ES-I3 (cell line): ENCODE measurements at regions not wholly inside any gene's neighbourhood (a gene's known extent, or its start where the extent isn't known, plus 50 kb on each side); places are given as distances from the start of the nearest gene placed in this dataset.

ENCODE experiments used
- H3K36me3 ChIP-seq: 2 replicates; pipeline ENCODE4 v1.6.1; 2013; ENCODE audit warnings: mild to moderate bottlenecking, low read length, control low read depth, moderate library complexity; ENCODE audit not compliant: insufficient read depth
- H3K4me1 ChIP-seq: 2 replicates; pipeline ENCODE4 v1.6.1; 2013; ENCODE audit warnings: mild to moderate bottlenecking, control low read depth, low read length; ENCODE audit not compliant: insufficient read depth
- H3K9ac ChIP-seq: 2 replicates; pipeline ENCODE4 v1.6.1; 2013; ENCODE audit warnings: low read depth, mild to moderate bottlenecking, low read length, moderate library complexity
- H3K9me3 ChIP-seq: 2 replicates; pipeline ENCODE4 v1.6.1; 2013; ENCODE audit warnings: mild to moderate bottlenecking, low read length, moderate library complexity; ENCODE audit not compliant: control insufficient read depth, insufficient read depth

DNA sequence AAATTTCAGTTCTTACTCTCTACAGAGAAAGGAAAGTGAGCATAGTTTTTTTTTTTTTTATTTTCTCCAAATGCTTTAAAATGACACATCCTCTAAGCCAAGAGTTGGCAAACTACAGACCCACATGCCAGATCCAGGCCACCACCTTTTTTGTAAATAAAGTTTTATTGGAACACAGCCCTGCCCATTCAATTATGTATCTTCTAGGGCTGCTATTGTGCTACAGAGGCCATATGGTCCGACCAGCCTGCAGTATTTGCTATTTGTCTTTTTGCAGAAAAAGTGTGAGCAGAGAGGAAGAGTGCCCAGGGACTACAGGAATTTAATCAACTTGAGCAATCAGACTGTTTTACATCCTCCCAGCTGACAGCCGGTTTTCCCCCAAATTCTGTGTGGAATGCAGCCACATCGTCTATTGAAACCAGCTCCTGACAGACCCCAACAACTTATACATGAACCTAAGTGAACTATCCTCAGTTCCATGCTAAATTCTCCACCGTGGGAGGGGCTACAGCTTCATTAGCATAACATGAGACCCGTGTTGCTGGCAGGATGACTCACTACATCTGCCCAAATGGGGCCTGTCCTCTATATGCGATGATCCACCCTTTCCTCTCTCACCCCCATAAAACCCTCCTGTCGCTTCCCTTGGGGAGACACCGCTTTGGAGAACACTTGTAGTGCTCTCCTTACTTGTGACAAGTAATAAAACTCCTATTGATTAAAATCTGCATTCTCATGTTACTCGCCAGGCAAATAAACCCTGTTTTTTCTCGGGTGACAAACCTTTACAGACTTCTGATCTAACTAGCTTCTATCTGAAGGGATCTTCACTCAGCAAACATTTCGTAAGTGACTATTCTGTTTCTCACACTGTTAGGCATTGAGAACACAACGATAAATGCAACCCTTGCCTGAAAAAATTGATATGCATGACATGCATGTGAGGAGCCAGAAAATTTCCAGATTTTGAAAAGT is 149.4 kb upstream of the HS3ST3A1 start:
- H3K9ac ChIP-seq = peak overlapping the region; percentile 4; the same call in 1 of the 2 replicates
- peaks cover 31% of the 10 kb centered on the region for H3K4me1 ChIP-seq
- no peaks in the 10 kb centered on the region for H3K36me3 ChIP-seq
- peaks cover 3% of the 10 kb centered on the region for H3K9me3 ChIP-seq

DNA sequence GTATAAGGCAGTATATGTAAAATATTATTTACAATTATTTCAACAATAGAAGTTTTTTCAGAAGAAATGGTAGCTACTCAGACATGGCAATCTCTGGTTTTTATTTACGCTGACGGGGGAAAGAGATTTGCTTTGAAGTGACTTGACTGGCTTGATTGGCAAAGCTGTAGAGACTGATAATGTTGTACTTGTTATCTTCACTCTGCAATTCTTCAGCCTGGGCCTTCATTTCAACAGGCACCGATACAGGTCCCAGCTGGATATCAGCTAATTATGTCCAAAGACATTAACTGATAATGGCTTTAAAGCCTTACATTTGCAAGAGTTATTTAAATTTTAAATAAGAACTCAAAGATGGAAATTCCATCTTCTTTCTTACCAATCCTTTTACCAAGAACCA is 151.4 kb upstream of the HS3ST3A1 start:
- Histone ChIP-seq H3K9me3 (peaks cover 3% of the 10 kb centered on the region), H3K9ac (no peak overlapping the region), H3K4me1 (peaks cover 31% of the 10 kb centered on the region), H3K36me3 (no peaks in the 10 kb centered on the region)

DNA sequence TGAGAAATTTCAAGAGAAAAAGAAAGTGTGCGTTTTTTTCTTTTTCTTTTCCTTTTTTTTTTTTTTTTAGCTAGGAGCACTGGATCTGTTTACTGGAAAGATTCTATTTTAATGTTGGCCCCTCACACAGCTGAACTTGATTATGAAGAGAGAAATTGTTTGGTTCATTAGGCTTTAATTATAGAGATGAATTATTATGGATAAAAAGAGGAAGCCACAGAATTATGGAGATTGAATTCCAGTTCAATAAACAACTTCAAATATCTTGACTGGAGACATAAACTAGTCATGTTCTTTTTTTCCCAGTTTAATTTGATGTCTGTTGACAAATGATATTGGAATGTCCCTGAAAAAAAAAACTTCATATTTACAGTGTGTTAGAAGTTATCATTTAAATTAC is 152.0 kb upstream of the HS3ST3A1 start:
- Histone ChIP-seq H3K4me1 (peaks cover 31% of the 10 kb centered on the region), H3K36me3 (no peaks in the 10 kb centered on the region), H3K9ac (no peak overlapping the region), H3K9me3 (no peaks in the 10 kb centered on the region)

DNA sequence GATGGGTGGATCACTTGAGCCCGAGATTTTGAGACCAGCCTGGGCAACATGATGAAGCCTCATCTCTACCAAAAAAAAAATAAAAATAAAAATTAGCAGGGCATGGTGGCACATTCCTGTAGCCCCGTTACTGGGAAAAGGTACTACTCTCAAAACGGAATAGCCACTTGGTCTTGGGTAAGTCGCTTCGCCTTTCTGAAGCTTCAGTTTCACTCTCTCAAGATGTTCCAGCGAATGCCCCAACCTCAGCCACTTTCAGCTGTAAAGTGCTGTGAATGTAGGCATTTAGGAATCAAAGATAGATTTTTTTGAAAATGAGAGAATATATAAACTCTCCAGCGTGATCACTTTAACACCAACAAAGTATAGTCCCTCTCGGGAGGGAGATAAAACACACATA is 154.1 kb upstream of the HS3ST3A1 start:
- H3K9ac ChIP-seq = no peak overlapping the region
- H3K36me3 ChIP-seq = no peaks in the 10 kb centered on the region
- no peaks in the 10 kb centered on the region for H3K9me3 ChIP-seq
- H3K4me1 ChIP-seq = peaks cover 14% of the 10 kb centered on the region

DNA sequence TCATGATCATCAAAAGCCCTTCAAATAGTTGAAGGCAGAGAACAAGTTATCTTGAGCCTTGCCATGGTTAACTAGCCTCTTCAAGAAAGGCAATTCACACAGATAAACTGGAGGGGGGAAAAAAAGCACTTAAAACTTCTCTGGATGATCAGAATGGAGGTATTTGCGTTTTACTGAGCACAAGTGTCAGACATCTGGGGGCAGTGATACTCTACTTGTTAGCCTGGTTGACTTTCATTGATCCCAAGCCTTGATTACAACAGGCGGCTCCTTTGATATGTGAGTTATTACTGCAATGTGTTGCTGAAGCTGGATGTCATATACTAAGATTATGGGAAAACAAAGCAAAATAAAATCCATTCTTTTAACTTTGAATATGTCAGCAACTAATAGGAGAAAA is 155.0 kb upstream of the HS3ST3A1 start:
- Histone ChIP-seq H3K9ac (no peak overlapping the region), H3K4me1 (peaks cover 5% of the 10 kb centered on the region; the same call in 1 of the 2 replicates), H3K36me3 (no peaks in the 10 kb centered on the region), H3K9me3 (no peaks in the 10 kb centered on the region)

DNA sequence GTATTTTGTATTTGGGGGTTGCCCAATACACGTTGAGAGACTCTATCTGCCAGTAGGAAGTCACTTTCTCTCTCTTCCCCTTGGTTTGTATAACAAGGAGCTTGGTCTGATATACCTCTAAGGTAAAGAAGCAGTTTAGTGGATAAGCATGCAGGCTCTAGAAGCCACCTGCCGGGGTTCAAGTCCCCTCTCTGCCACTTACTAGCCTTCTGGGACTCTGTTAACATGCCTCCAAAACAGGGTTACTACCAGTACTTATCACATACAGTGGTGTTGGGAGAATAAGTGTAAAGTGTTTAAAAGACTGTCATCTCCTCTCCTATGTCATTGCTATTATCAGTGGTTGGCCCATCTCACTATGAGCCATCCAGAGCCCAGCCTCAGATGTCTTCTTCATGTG is 156.1 kb upstream of the HS3ST3A1 start:
- Histone ChIP-seq H3K9me3 (no peaks in the 10 kb centered on the region), H3K9ac (no peak overlapping the region), H3K4me1 (no peaks in the 10 kb centered on the region; the same call in 1 of the 2 replicates), H3K36me3 (no peaks in the 10 kb centered on the region)

DNA sequence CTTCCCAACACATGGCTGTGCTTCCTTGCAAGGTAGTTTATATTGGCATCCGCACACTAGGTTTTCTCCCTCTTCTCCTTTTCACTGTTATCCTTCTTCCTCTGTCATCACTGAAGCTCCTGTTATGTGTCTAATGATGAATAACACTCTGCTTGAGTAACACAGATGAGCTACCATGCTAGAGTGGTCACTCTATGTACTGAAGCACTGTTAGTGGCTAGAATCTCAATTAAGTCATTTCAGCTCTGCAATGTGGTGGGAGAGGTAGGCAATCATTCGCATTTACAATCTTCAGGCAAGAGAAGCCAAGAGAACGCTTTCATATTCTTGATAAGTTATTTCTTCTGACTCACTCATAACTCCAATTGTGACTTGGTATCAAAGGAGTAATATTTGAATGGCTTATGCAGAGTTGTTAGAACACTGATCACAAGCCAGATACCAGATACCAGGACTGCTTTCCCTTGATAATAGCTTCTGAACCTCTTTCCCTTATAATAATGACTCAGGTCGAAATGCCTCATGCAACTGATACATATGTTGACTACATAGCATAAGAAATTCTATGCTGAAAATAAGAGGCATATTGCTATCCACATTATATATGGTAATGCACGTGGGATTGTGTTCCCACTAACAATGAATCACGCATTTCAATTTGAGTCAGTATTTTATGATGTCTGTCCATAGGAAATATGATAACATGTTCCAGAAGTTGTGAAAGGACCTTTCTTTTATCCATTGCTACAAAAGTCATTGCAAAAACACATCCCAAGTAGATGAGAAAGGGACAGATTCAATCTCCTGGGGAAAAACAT is 158.0 kb upstream of the HS3ST3A1 start:
- H3K4me1 ChIP-seq = no peaks in the 10 kb centered on the region
- H3K9ac ChIP-seq = no peak overlapping the region
- no peaks in the 10 kb centered on the region for H3K36me3 ChIP-seq
- H3K9me3 ChIP-seq = no peaks in the 10 kb centered on the region

DNA sequence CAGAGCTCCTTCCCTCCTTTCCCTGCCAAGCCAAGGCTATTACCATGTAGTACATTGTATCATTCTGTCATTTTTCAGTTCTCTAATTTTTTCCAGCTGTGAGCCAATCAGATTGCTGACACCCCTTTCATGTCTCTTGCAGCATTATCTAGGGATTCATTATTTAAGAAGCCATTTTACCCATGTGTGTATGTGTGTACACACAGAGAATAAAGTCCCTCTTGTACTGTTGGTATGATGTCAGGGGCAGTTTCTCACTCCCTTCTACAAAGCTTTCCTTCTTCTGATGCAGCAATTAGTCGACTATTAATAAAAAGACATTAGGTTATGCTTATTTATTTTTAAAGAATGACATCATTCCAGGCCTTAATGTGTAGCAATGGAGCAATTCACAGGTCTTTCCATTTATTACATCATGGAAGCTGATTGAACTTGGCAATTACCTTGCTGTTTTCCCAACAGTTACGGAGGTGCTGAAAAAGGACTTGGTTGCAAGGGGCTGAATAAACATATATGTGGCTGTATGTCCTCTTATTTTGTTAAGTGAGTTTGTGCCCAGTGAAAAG is 159.4 kb upstream of the HS3ST3A1 start:
- Histone ChIP-seq H3K9me3 (no peaks in the 10 kb centered on the region), H3K9ac (no peak overlapping the region), H3K36me3 (no peaks in the 10 kb centered on the region), H3K4me1 (no peaks in the 10 kb centered on the region)

DNA sequence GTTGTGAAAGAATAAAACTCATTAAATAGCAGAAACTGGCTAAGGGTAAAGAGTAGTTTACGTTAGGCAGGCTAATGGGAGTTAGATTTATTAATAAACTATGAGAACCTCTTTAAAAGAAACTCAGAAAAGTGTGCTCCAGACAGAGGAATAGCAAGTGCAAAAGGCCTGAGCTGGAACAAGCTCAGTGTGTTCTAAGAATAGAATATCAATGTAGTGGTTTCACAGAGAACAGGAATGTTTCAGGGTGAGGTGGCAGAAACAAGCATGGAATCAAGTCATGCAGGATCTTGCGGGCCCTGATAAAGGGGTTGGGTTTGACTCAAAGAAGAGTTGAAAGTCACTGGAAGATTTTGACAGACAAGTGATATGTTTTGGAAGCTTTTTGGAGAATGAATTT is 164.0 kb upstream of the HS3ST3A1 start:
- peaks cover 8% of the 10 kb centered on the region for H3K9me3 ChIP-seq
- no peak overlapping the region for H3K9ac ChIP-seq
- no peaks in the 10 kb centered on the region for H3K36me3 ChIP-seq
- no peaks in the 10 kb centered on the region for H3K4me1 ChIP-seq

DNA sequence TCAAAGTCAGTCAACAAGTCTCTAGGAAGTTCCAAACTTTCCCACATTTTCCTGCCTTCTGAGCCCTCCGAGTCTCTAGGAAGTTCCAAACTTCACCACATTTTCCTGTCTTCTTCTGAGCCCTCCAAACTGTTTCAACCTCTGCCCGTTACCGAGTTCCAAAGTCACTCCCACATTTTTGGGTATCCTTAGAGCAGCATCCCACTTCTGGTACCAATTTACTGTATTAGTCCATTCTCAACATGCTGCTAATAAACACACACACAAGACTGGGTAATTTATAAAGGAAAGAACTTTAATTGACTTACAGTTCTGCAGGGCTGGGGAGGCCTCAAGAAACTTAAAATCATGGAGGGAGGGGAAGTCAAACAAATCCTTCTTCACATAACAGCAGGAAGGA is 169.0 kb upstream of the HS3ST3A1 start:
- H3K36me3 ChIP-seq = no peaks in the 10 kb centered on the region
- peaks cover 13% of the 10 kb centered on the region for H3K9me3 ChIP-seq
- no peak overlapping the region for H3K9ac ChIP-seq
- H3K4me1 ChIP-seq = no peaks in the 10 kb centered on the region

DNA sequence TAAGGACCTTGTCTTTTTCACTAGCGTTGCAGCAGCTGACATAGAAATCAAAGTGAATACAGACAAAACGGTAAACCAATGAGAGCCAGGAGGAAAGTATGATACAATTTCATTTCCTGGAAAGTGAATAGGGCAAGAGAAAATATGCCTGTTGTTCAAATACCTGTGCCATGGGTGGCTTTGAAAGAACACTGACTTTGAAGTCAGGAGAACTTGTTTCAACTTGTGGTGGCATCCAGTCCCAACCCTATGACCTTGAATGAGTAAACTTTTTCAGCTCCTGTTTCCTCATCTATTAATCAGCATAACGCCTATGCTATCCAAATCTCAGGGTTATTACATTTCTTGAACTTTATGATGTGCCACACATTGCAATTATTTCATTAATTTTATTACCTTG is 173.7 kb upstream of the HS3ST3A1 start:
- Histone ChIP-seq H3K4me1 (no peaks in the 10 kb centered on the region), H3K36me3 (no peaks in the 10 kb centered on the region), H3K9me3 (peaks cover 10% of the 10 kb centered on the region), H3K9ac (no peak overlapping the region)

DNA sequence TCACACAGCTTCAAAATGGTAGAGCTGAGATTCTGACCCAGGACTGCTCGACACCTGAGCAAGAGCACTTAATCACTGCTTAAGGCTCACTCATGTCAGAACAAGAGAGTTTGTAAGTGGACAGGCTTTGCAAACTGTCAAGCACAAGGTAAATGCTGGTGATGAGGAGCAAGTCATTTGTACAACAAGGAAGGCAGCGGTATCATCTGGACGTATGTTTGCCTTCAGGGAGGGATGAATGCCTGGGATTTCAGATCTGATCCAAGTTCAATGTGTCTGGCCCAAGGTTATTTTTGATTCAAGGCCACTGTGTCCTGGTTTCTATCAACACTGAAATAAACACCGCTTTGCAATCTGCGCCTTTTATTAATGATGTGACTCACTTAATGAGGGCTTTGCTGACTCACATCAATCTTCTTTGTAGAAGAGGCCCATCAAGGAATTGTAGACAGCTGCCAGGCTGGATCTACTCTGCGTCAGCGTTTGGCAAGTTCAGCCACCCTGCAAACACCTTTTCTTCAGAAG is 174.4 kb upstream of the HS3ST3A1 start:
- Histone ChIP-seq H3K9me3 (peaks cover 6% of the 10 kb centered on the region), H3K36me3 (no peaks in the 10 kb centered on the region)

DNA sequence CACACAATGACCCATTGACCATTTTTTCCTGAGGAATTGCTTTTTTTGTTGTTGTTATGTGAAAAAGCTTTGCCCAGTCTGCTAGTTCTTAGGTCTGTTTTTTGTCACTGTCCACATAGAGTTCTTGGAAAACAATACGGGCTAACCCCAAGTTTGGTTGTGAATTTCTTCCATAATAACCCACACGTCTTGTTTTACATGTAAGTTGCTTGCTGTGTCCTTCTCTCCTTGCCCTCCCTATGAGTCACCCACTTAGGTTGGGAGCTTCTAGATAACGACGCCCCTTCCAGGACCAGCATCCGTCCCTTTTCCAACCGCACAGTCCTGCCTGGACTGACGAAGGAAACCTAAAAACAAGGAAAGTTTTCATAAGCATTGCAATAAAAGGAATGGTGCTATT is 175.3 kb upstream of the HS3ST3A1 start:
- Histone ChIP-seq H3K4me1 (no peaks in the 10 kb centered on the region), H3K36me3 (no peaks in the 10 kb centered on the region), H3K9ac (no peak overlapping the region), H3K9me3 (peaks cover 6% of the 10 kb centered on the region)

More for the DNA sequence above, 174.4 kb upstream of the HS3ST3A1 start:
- H3K4me1 ChIP-seq = no peaks in the 10 kb centered on the region
- H3K9ac ChIP-seq = no peak overlapping the region

DNA sequence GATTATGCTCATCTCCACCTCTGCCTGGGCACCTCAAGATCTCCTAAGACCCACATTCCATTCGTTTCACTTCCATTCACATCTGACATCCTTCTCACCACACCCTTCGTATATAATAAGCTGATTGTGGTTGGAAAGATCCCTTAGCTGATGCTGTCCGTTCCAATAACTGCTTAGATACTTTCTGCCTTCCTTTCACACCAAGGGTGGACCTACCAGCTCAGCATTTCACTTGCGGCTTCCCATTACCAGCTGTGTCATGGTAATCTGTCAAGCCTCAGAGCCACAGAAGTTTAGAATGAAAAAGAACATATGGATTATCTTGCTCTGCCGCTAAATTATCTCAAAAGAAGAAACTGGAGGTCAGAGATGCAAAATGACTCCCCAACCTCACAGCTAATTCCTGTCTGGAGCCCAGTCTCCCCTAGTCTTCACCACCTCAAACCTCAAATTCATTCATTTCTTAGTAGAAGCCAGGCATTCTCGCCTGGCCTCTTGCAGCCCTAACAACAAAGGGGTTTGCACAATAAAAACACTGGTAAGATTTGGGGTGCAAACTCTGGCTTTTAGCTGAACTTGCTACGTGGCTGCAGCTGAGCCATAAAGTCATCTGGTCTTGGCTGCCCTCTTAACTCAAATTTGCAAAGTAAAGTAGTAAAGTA is 182.8 kb upstream of the HS3ST3A1 start:
- Histone ChIP-seq H3K9ac (no peak overlapping the region), H3K4me1 (no peaks in the 10 kb centered on the region), H3K9me3 (peaks cover 3% of the 10 kb centered on the region; the same call in 1 of the 2 replicates), H3K36me3 (no peaks in the 10 kb centered on the region)
